ENCODE measurements at regions not wholly inside any gene's neighbourhood (a gene's known extent, or its start where the extent isn't known, plus 50 kb on each side); places are given as distances from the start of the nearest gene placed in this dataset.

- TF ChIP-seq, protein P1, sequence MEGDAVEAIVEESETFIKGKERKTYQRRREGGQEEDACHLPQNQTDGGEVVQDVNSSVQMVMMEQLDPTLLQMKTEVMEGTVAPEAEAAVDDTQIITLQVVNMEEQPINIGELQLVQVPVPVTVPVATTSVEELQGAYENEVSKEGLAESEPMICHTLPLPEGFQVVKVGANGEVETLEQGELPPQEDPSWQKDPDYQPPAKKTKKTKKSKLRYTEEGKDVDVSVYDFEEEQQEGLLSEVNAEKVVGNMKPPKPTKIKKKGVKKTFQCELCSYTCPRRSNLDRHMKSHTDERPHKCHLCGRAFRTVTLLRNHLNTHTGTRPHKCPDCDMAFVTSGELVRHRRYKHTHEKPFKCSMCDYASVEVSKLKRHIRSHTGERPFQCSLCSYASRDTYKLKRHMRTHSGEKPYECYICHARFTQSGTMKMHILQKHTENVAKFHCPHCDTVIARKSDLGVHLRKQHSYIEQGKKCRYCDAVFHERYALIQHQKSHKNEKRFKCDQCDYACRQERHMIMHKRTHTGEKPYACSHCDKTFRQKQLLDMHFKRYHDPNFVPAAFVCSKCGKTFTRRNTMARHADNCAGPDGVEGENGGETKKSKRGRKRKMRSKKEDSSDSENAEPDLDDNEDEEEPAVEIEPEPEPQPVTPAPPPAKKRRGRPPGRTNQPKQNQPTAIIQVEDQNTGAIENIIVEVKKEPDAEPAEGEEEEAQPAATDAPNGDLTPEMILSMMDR (IDR thresholded peaks at IDR 0.05; ENCODE audit: low read length), result no peak
- no peak for TF ChIP-seq EZH2 (IDR thresholded peaks at IDR 0.05; ENCODE audit: borderline replicate concordance, low read length)
These were observed 116.9 kb downstream of the TANC2 start for GRCh38 chr17:63082952-63083351.
